Hepatocyte (in vitro differentiated cells): ENCODE measurements at regions not wholly inside any gene's neighbourhood (a gene's known extent, or its start where the extent isn't known, plus 50 kb on each side); places are given as distances from the start of the nearest gene placed in this dataset.

Experiments used
- EZH2 ChIP-seq: fragments of 200-600 bp; sonication (generic); IDR thresholded peaks from 2 replicates; pipeline ENCODE4 v1.6.1; 2016; ENCODE audit warnings: antibody characterized with exemption, mild to moderate bottlenecking, borderline replicate concordance
- TF ChIP-seq, protein P1 (sequence below): fragments of 200-600 bp; sonication (generic); IDR thresholded peaks from 2 replicates; pipeline ENCODE4 v1.5.1; 2016; ENCODE audit warnings: antibody characterized with exemption, mild to moderate bottlenecking; ENCODE audit not compliant: poor library complexity

DNA sequence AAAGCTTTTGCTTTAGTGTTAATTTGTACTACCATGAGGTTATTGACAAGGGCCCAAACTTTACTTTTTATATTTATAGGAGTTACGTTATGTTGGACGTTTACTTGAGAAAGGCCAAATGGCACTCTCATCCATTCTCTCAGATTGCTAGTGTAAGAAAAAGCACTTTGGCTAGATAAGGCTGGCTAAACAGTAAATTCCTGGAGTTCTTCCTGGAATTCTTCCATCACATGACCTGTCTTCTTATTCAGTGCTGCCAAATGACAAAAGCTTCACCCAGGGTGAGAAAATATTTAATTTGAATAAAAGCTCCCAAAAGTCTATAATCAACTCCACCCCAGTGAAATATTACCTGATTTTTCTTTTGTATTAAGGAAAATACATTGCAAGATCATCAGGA, 1568.9 kb upstream of the ACO1 start:
- TF ChIP-seq, protein P1, sequence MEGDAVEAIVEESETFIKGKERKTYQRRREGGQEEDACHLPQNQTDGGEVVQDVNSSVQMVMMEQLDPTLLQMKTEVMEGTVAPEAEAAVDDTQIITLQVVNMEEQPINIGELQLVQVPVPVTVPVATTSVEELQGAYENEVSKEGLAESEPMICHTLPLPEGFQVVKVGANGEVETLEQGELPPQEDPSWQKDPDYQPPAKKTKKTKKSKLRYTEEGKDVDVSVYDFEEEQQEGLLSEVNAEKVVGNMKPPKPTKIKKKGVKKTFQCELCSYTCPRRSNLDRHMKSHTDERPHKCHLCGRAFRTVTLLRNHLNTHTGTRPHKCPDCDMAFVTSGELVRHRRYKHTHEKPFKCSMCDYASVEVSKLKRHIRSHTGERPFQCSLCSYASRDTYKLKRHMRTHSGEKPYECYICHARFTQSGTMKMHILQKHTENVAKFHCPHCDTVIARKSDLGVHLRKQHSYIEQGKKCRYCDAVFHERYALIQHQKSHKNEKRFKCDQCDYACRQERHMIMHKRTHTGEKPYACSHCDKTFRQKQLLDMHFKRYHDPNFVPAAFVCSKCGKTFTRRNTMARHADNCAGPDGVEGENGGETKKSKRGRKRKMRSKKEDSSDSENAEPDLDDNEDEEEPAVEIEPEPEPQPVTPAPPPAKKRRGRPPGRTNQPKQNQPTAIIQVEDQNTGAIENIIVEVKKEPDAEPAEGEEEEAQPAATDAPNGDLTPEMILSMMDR: no peak
- TF ChIP-seq EZH2: no peak
